HL-60 (cell line): ENCODE measurements at regions not wholly inside any gene's neighbourhood (a gene's known extent, or its start where the extent isn't known, plus 50 kb on each side); places are given as distances from the start of the nearest gene placed in this dataset.

Experiments
- GABPA ChIP-seq: IDR thresholded peaks from 2 replicates; pipeline ENCODE4 v1.6.1; 2012; ENCODE audit warnings: low read depth
- POLR2AphosphoS5 ChIP-seq: IDR thresholded peaks from 2 replicates; pipeline ENCODE4 v1.6.1; 2012; ENCODE audit warnings: low read depth
- TF ChIP-seq, protein P1 (sequence below): IDR thresholded peaks from one replicate; pipeline ENCODE4 v1.5.1; 2011; ENCODE audit warnings: low read length, control low read depth, inconsistent platforms; ENCODE audit not compliant: insufficient read depth
- TF ChIP-seq, protein P2 (sequence below): IDR thresholded peaks from 2 replicates; pipeline ENCODE4 v1.6.1; 2012; ENCODE audit warnings: low read depth; ENCODE audit not compliant: insufficient replicate concordance

DNA sequence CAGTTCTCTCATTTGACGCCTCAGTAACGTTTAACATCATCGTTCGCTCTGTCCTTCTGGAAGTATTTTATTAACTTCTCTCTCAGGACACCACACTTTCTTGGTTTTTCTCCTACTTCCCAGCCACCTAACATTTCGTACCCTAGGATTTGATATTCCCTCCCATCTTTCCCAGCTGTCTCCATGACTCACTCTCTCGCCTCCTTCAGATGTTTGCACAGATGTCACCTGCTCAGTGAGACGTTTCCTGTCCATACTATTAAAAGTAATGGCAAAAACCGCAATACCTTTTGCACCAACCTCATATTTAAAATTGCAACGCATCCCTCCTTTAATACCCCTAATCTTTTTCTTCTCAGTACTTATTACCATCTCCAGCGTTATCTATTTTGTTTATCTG, 62.1 kb upstream of the SPRED1 start:
- TF ChIP-seq, protein P1, sequence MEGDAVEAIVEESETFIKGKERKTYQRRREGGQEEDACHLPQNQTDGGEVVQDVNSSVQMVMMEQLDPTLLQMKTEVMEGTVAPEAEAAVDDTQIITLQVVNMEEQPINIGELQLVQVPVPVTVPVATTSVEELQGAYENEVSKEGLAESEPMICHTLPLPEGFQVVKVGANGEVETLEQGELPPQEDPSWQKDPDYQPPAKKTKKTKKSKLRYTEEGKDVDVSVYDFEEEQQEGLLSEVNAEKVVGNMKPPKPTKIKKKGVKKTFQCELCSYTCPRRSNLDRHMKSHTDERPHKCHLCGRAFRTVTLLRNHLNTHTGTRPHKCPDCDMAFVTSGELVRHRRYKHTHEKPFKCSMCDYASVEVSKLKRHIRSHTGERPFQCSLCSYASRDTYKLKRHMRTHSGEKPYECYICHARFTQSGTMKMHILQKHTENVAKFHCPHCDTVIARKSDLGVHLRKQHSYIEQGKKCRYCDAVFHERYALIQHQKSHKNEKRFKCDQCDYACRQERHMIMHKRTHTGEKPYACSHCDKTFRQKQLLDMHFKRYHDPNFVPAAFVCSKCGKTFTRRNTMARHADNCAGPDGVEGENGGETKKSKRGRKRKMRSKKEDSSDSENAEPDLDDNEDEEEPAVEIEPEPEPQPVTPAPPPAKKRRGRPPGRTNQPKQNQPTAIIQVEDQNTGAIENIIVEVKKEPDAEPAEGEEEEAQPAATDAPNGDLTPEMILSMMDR, result no peak
- TF ChIP-seq, protein P2, sequence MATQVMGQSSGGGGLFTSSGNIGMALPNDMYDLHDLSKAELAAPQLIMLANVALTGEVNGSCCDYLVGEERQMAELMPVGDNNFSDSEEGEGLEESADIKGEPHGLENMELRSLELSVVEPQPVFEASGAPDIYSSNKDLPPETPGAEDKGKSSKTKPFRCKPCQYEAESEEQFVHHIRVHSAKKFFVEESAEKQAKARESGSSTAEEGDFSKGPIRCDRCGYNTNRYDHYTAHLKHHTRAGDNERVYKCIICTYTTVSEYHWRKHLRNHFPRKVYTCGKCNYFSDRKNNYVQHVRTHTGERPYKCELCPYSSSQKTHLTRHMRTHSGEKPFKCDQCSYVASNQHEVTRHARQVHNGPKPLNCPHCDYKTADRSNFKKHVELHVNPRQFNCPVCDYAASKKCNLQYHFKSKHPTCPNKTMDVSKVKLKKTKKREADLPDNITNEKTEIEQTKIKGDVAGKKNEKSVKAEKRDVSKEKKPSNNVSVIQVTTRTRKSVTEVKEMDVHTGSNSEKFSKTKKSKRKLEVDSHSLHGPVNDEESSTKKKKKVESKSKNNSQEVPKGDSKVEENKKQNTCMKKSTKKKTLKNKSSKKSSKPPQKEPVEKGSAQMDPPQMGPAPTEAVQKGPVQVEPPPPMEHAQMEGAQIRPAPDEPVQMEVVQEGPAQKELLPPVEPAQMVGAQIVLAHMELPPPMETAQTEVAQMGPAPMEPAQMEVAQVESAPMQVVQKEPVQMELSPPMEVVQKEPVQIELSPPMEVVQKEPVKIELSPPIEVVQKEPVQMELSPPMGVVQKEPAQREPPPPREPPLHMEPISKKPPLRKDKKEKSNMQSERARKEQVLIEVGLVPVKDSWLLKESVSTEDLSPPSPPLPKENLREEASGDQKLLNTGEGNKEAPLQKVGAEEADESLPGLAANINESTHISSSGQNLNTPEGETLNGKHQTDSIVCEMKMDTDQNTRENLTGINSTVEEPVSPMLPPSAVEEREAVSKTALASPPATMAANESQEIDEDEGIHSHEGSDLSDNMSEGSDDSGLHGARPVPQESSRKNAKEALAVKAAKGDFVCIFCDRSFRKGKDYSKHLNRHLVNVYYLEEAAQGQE, result no peak
- TF ChIP-seq POLR2AphosphoS5, result no peak
- TF ChIP-seq GABPA, result no peak
